Upper lobe of right lung (tissue), 1 donor: ENCODE measurements at regions not wholly inside any gene's neighbourhood (a gene's known extent, or its start where the extent isn't known, plus 50 kb on each side); places are given as distances from the start of the nearest gene placed in this dataset.
A peak's percentile ranks its signal among the peaks of the same experiment; 100 is the strongest.

Experiments used
- ATAC-seq: fragments of 200-7000 bp; cut with Tn5 transposase; one replicate; pipeline ENCODE4 v1.9.1; 2020; ENCODE audit warnings: mild to moderate bottlenecking, moderate library complexity
- DNase-seq: peaks from one replicate; pipeline ENCODE4 v3.0.0-alpha.2; 2020
- H3K27ac ChIP-seq: fragments of 200-600 bp; one replicate; pipeline ENCODE4 v1.8.0; 2022
- H3K27me3 ChIP-seq: fragments of 200-600 bp; one replicate; pipeline ENCODE4 v1.8.0; 2022; ENCODE audit warnings: mild to moderate bottlenecking
- H3K36me3 ChIP-seq: fragments of 200-600 bp; one replicate; pipeline ENCODE4 v1.8.0; 2022
- H3K4me1 ChIP-seq: fragments of 200-600 bp; one replicate; pipeline ENCODE4 v1.8.0; 2022
- H3K4me3 ChIP-seq: fragments of 200-600 bp; one replicate; pipeline ENCODE4 v1.8.0; 2022; ENCODE audit warnings: mild to moderate bottlenecking
- H3K9me3 ChIP-seq: fragments of 200-600 bp; one replicate; pipeline ENCODE4 v1.8.0; 2022
- CTCF ChIP-seq: fragments of 200-600 bp; IDR thresholded peaks from one replicate; pipeline ENCODE4 v1.8.0; 2022; ENCODE audit warnings: antibody characterized with exemption
- intact Hi-C: fragments of 100-400 bp; cut with DNase I; formaldehyde crosslinking; loops from one replicate; pipeline ENCODE4 v1.11.0; 2022
- donor health status: DM: no; HTN: yes; CAD: no; lungs with severe emphysema.

DNA sequence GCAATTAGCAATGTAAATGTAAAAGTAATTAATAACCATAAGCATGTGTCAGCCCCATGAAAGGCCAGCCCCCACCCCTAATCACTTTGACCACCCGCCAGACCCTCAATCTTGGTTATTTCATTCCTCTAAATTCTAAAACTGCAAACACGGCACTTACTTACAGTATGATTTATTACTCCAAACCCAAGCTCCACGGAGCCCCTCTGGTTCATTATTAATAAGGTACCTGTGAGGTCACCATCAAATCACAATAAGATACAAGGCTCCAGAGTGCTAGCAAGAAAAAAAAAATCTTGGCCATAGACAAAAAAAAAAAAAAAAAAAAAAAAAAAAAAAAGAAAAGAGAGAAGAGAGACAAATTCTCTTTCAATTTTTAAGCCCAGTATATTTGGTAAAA, 879.5 kb downstream of the TDRD15 start:
- no peak for TF ChIP-seq CTCF
- intact Hi-C loops, result no loop called here
- Histone ChIP-seq H3K4me3 (no peak overlapping the region), H3K4me1 (no peaks in the 10 kb centered on the region), H3K27me3 (no peaks in the 10 kb centered on the region), H3K9me3 (no peaks in the 10 kb centered on the region), H3K36me3 (no peaks in the 10 kb centered on the region), H3K27ac (no peak overlapping the region)
- ATAC-seq (no peak), DNase-seq (no peak)

DNA sequence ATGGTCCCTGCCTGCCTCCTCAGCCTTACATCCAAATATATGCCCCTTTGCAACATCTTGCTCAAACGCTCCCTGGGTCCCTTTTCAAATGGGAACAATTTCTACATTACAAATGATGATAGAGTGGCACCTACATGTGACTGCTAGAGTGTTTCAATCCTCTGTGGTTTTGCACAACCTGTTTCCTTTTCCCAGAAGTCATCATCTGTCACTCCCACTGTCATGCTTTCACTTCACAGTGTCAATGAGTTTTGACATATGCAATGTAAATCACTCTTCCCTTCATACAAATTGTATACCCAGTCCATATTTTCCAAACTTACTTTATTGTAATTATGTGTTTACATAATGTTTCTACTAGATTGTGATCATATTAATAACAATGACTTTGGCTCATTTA, 887.3 kb downstream of the TDRD15 start:
- no peak for TF ChIP-seq CTCF
- DNase-seq (no peak), ATAC-seq (peak; percentile 13)
- no peaks in the 10 kb centered on the region for H3K36me3 ChIP-seq
- no peaks in the 10 kb centered on the region for H3K9me3 ChIP-seq
- intact Hi-C loops, result no loop called here
- no peaks in the 10 kb centered on the region for H3K27me3 ChIP-seq
- H3K27ac ChIP-seq, result no peak overlapping the region
- no peaks in the 10 kb centered on the region for H3K4me1 ChIP-seq
- H3K4me3 ChIP-seq, result no peak overlapping the region

- intact Hi-C loops, result no loop called here
- H3K9me3 ChIP-seq, result no peaks in the 10 kb centered on the region
- no peak for ATAC-seq
These were observed 896.4 kb downstream of the TDRD15 start for GRCh38 chr2:22020091-22020742.

GRCh38 chr2:22027345-22028005, 903.7 kb downstream of the TDRD15 start:
- Histone ChIP-seq H3K9me3 (no peaks in the 10 kb centered on the region), H3K4me1 (no peaks in the 10 kb centered on the region), H3K27me3 (no peaks in the 10 kb centered on the region), H3K4me3 (no peak overlapping the region), H3K36me3 (no peaks in the 10 kb centered on the region), H3K27ac (no peak overlapping the region)
- ATAC-seq (no peak), DNase-seq (no peak)
- TF ChIP-seq CTCF, result no peak
- intact Hi-C loops, result no loop called here

More at GRCh38 chr2:22020091-22020742, 896.4 kb downstream of the TDRD15 start:
- Histone ChIP-seq H3K4me3 (no peak overlapping the region), H3K27ac (no peak overlapping the region), H3K36me3 (no peaks in the 10 kb centered on the region), H3K27me3 (no peaks in the 10 kb centered on the region), H3K4me1 (no peaks in the 10 kb centered on the region)
- TF ChIP-seq CTCF, result no peak
- no peak for DNase-seq

DNA sequence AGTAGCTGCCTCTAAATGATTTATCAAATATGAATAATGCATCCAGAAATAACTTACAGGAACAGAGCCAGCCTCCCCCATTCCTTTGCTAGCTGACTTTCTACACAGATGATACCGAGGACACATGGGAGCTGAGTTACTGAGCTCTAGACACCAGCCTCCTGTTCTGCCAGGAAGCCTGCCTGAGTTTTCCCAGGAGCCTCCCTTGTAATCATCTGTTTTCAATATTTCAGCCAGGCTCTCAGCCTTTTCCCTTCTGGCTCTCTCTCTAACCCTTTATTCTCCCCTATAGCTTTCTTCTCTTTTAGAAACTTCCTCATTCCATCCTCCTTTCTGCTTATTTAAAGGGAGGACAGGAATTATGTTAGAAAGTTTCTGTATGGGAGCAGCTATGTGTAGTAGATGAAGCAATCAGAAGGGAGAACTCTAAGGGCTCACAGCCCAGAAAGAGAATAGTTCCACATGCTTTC, 911.6 kb downstream of the TDRD15 start:
- ATAC-seq (no peak), DNase-seq (no peak)
- TF ChIP-seq CTCF, result no peak
- H3K9me3 ChIP-seq, result no peaks in the 10 kb centered on the region
- no peak overlapping the region for H3K27ac ChIP-seq
- no peaks in the 10 kb centered on the region for H3K4me1 ChIP-seq
- no peak overlapping the region for H3K4me3 ChIP-seq
- H3K36me3 ChIP-seq, result no peaks in the 10 kb centered on the region
- no peaks in the 10 kb centered on the region for H3K27me3 ChIP-seq
- intact Hi-C loops, result no loop called here
